ENCODE measurements at regions not wholly inside any gene's neighbourhood (a gene's known extent, or its start where the extent isn't known, plus 50 kb on each side); places are given as distances from the start of the nearest gene placed in this dataset.
A peak's percentile ranks its signal among the peaks of the same experiment; 100 is the strongest.
"Not testable (repeated sequence)": the region's sequence is repeated elsewhere in the genome, so short reads cannot be mapped to it uniquely, and the experiment has no call there.

GRCh38 chr18:14460364-14460763 lies 83.0 kb downstream of the POTEC start:
- DNase-seq (ENCODE audit: low read depth in 2 of 2), result not testable (repeated sequence)

DNA sequence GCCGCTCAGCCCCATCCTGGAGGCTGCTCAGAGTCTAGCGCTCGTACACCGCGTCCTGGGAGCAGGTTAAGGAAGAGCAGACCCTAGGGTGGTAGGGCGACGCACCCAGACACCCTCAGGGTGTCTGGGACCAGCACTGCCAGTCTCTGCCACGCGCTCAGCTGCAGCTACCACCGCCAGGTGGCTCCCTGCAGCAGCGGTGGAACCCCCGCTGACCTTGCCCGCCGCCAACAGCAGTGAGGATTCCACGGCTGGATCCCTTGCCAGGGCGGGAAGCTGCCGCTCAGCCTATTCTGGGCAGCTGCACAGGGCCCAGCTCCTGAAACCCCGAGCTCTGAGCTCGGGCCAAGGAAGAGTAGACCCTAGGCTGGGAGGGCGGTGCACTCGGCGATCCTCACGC lies 83.6 kb downstream of the POTEC start:
- not testable (repeated sequence) for DNase-seq (ENCODE audit: low read depth in 2 of 2)

- peak; percentile 33 to 41 for DNase-seq (ENCODE audit: low read depth in 2 of 2)
Observed at GRCh38 chr18:14458009-14458945, 85.1 kb downstream of the POTEC start.

DNA sequence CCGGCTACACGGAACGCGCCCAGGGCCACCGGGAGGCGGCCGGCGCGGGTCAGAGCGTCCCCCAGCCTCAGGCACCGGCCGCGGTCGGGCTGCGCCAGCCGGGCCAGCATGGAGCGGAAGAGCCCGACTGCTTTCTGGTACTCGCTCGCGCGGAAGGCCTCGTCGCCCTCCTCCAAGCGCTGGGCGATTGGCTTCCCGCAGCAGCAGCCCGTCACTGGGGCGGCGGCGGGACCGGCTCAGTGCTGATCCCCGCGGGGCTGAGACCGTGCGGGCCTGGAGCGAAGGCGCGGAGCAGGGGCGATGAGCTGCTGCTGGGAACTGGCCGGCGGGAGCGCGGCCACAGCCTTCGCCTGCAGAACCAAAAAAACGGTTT lies 92.8 kb downstream of the POTEC start:
- not testable (repeated sequence) for DNase-seq (ENCODE audit: low read depth in 2 of 2)

GRCh38 chr18:14449995-14450636 lies 93.3 kb downstream of the POTEC start:
- not testable (repeated sequence) for DNase-seq (ENCODE audit: low read depth in 2 of 2)

DNA sequence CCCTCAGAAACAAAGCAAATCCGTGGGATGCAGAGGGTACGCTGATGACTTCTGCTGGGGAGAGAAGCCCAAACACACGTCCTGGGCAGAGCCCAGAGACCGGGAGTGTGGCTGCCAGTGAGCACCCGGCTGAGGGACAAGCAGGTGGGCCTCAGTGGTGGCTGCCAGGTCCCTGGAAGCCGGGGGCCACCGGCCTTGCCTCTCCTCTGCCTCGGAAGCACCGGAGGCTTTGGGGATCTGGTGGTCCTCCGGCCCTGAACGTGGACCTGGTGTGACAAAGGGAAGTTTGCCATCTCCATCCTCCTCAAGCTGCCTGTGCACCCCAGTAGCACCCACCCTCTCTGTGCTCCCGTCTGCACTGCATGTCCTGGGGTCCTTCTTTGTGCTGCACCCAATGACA lies 94.3 kb downstream of the POTEC start:
- DNase-seq (ENCODE audit: low read depth in 2 of 2), result not testable (repeated sequence)

GRCh38 chr18:14447715-14448114 lies 95.7 kb downstream of the POTEC start:
- DNase-seq (ENCODE audit: low read depth in 2 of 2), result not testable (repeated sequence)

- DNase-seq (ENCODE audit: low read depth in 2 of 2), result not testable (repeated sequence)
Observed at GRCh38 chr18:14435460-14435859, 107.9 kb downstream of the POTEC start.

DNA sequence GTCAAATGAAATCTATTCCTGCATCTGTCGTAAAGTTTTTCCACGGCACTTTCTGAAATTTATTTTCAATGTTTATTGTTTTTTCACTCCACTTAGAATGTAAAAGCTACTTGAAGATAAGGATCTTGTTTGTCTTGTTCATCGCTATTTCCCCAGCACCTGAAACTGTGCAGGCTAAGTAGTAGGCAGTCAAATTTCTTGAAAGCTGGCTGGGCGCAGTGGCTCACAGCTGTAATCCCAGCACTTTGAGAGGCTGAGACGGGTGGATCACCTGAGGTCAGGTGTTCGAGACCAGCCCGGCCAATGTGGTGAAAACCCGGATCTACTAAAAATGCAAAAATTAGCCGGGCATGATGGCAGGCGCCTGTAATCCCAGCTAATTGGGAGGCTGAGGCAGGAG lies 111.0 kb downstream of the POTEC start:
- not testable (repeated sequence) for DNase-seq (ENCODE audit: low read depth in 2 of 2)

- DNase-seq (ENCODE audit: low read depth in 2 of 2), result peak in 1 of 2 donors; percentile 21
Observed at GRCh38 chr18:14431031-14431521, 112.3 kb downstream of the POTEC start.

- peak; percentile 2 to 4 for DNase-seq (ENCODE audit: low read depth in 2 of 2)
Observed at GRCh38 chr18:14415806-14416205, 127.6 kb downstream of the POTEC start.

DNA sequence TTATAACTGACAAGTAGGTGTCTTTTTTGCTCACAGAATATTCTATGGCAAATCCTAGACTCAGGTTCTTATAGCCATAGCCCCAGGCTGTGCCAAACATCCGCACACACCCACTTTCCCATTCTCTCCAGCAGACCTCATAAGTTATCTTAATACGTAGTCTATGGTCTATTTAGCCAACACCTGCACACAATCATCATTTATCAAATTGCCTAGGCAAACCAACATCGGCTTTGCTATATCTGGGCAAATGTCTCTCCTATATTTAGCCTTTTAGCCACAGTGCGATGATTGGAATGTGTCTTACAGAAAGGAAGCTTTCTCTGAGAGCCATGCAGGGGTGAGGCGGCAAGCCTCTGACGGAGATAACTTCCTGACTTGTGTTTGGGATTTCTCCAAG lies 128.0 kb downstream of the POTEC start:
- not testable (repeated sequence) for DNase-seq (ENCODE audit: low read depth in 2 of 2)

GRCh38 chr18:14395533-14395932 lies 147.9 kb downstream of the POTEC start:
- DNase-seq (ENCODE audit: low read depth in 2 of 2), result not testable (repeated sequence)

DNA sequence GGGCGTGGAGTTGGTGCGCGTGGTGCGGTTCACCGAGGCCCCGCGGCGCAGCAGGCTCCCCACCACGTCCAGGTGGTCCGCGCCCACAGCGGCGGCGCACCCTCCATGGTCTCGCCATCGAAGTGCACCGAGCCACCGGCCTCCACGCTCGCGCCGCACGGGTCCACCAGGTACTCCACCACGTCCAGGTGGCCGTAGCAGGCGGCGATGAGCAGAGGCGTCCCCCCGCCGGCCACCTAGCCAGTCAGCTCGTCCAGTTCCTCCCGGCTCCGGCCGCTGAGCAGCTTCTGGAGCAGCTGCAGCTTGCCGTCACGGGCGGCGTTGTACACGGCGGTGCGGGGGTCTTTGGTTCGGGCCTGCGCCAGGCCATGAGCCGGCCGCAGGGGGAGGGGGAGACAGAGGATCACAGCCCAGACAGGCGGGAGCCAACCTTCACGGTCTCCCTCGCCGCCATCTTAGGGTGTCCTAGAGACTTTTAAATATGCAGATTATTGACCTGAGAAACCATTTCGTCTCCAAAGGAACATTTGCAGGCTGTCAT lies 149.8 kb downstream of the POTEC start:
- DNase-seq (ENCODE audit: low read depth in 2 of 2), result not testable (repeated sequence)

GRCh38 chr18:14392604-14393003 lies 150.8 kb downstream of the POTEC start:
- not testable (repeated sequence) for DNase-seq (ENCODE audit: low read depth in 2 of 2)

DNA sequence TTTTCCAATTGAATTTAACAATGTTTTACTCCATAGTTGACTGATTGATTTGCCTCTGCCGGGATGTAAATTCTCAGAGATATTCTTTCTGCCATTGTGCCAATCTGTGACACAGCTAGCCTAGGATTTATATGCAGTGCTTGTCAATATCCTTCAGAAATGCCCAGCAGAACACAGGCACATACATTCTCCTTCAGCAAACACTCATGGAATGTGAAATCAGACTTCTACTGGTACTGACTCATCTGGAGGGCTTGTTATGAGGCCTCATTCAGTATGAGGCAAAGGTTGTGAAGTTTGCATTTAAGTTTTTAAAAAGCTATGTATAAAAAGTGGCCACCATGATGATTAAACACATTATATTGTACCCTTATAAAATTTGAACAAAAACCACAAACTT lies 158.4 kb downstream of the POTEC start:
- DNase-seq (ENCODE audit: low read depth in 2 of 2), result not testable (repeated sequence)

DNA sequence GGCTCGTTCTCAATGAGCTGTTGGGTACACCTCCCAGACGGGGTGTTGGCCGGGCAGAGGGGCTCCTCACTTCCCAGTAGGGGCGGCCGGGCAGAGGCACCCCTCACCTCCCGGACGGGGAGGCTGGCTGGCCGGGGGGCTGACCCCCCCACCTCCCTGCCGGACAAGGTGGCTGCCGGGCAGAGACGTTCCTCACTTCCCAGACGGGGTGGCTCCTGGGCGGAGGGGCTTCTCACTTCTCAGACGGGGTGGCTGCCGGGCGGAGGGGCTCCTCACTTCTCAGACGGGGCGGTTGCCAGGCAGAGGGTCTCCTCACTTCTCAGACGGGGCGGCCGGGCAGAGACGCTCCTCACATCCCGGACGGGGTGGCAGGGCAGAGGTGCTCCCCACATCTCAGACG lies 160.7 kb downstream of the POTEC start:
- not testable (repeated sequence) for DNase-seq (ENCODE audit: low read depth in 2 of 2)

- DNase-seq (ENCODE audit: low read depth in 2 of 2), result not testable (repeated sequence)
Observed at GRCh38 chr18:14379489-14379888, 163.9 kb downstream of the POTEC start.

DNA sequence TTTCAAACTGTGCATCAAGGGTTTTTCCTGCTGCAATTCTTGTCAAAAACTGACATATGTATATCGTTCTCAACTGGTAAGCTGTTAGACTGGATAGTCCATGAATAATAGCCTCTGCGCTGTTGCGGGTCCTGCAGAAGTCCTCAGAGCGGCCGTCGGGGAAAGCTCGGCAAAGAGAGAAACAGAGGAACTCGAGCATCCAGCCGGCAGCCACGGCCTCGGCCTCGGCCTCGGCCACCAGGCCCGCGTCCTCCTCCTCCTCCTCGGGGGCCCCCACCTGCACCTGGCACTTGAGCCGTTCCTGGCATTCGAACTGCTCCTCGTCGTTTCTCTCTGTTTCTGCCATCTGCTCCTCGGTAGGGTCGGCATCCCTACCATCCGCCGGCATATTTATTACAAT lies 165.0 kb downstream of the POTEC start:
- DNase-seq (ENCODE audit: low read depth in 2 of 2), result not testable (repeated sequence)

GRCh38 chr18:14361346-14361745 lies 182.1 kb downstream of the POTEC start:
- DNase-seq (ENCODE audit: low read depth in 2 of 2), result not testable (repeated sequence)

GRCh38 chr18:14357553-14358297 lies 185.7 kb downstream of the POTEC start:
- DNase-seq (ENCODE audit: low read depth in 2 of 2), result not testable (repeated sequence)

DNA sequence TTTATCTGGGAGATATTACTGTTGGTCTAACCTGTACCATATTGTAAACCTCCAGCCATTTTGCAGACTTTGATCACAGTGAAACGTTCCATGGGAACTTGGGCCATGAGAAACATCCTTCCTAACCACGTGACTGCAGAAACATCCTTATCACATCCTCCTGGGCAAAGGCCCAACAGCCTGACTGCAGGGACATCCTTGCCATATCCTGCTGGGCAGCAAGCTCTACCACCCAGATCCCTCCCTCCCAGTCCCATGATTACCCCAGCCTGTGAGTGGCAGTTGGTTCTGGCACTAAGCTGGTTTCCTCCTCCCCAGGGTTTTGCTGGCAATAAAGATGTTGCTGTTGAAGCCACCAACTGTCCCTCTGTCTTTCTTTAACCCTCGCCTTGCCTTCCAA lies 201.2 kb downstream of the POTEC start:
- not testable (repeated sequence) for DNase-seq (ENCODE audit: low read depth in 2 of 2)

Measured in activated CD8-positive, alpha-beta memory T cell treated with anti-CD3 and anti-CD28 coated beads for 4 hours (primary cell).